ENCODE measurements at regions not wholly inside any gene's neighbourhood (a gene's known extent, or its start where the extent isn't known, plus 50 kb on each side); places are given as distances from the start of the nearest gene placed in this dataset.

DNA sequence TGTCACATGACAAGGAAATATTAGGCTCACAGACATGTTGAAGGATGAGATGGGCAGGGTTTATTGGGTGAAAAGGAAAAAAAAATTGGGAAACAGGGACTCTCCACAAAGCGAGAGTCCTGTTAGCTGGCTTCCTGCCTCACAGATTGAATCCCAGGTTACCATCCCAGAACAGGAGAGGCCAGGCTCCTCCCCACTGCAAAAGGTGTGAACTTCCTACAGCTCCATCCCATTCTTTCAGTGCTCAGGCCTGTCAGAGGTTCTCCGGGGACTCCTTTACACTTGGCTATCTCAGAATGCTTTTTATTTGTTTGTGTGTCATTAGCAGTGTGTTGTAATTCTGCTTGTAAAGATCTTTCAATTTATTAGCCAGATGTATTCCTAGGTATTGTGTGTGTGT is 115.1 kb downstream of the ADTRP start:
- no peak for DNase-seq (ENCODE audit: low spot score)
- TF ChIP-seq, protein P1, sequence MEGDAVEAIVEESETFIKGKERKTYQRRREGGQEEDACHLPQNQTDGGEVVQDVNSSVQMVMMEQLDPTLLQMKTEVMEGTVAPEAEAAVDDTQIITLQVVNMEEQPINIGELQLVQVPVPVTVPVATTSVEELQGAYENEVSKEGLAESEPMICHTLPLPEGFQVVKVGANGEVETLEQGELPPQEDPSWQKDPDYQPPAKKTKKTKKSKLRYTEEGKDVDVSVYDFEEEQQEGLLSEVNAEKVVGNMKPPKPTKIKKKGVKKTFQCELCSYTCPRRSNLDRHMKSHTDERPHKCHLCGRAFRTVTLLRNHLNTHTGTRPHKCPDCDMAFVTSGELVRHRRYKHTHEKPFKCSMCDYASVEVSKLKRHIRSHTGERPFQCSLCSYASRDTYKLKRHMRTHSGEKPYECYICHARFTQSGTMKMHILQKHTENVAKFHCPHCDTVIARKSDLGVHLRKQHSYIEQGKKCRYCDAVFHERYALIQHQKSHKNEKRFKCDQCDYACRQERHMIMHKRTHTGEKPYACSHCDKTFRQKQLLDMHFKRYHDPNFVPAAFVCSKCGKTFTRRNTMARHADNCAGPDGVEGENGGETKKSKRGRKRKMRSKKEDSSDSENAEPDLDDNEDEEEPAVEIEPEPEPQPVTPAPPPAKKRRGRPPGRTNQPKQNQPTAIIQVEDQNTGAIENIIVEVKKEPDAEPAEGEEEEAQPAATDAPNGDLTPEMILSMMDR (conservative IDR thresholded peaks at IDR 0.05; ENCODE audit: low read depth) = no peak
- CTCF ChIA-PET = interaction anchor here (0.6 kb wide), 1 partner anchor 343 kb away, joined by 3 read pairs; no protein-coding TSS in a partner anchor
- POLR2A ChIA-PET (ENCODE audit: low non-redundant PET) = no interaction called here
- H3K27ac ChIP-seq = no peak overlapping the region
